ENCODE measurements at regions not wholly inside any gene's neighbourhood (a gene's known extent, or its start where the extent isn't known, plus 50 kb on each side); places are given as distances from the start of the nearest gene placed in this dataset.

DNA sequence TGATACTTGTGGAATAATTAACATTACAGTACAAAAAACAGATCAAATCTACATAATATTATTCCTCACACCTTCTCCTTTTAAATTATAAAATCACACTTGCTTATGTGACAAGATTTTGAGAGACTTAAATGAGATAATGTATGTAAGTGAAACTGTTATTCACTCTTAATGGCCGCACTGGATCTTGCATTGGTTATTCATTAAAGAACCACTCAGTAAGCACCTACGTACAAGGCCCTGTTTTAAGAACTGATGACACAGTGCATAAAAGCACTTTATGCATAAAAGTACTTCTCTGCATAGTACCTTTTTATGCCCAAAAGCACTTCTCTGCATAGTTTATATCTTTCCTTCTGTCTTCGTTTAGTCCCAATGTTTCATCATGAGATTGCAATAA lies 172.1 kb downstream of the GOLGA6L6 start:
- H4K5ac ChIP-seq (ENCODE audit: low read depth, low read length), result no peak overlapping the region
- H4K8ac ChIP-seq (ENCODE audit: low read depth in 2 of 2, low read length in 2 of 2), result no peak overlapping the region
- no peak overlapping the region for H3K27ac ChIP-seq (ENCODE audit: insufficient read depth, low read length)
- H3K4ac ChIP-seq (ENCODE audit: low read depth, low read length), result no peak overlapping the region
- BruUV-seq (replicated peaks), result no TSS peak
- no peaks in the 10 kb centered on the region for H3K27me3 ChIP-seq (ENCODE audit: control insufficient read depth, insufficient read depth, low read length)
- H2BK15ac ChIP-seq (ENCODE audit: low read depth, low read length), result no peak overlapping the region
- no peak overlapping the region for H3K56ac ChIP-seq (ENCODE audit: extremely low read depth, insufficient read depth, low read length)
- H4K91ac ChIP-seq (ENCODE audit: insufficient read depth, low read depth, low read length), result no peak overlapping the region
- DNase-seq (no peak), ATAC-seq (ENCODE audit: low read depth) (no peak)
- no peak overlapping the region for H2BK20ac ChIP-seq (ENCODE audit: low read depth, low read length)
- intact Hi-C loops (cut with micrococcal nuclease) (no loop called here), in situ Hi-C loops (cut with MboI; ENCODE audit: low sequenced_read_pairs) (no loop called here), dilution Hi-C loops (cut with HindIII; ENCODE audit: low sequenced_read_pairs, unreplicated experiment) (no loop called here)
- 32% methylated on average over 2 of the region's 3 CpGs; no CpG with 5 or more reads in 1 of the 2 experiments for WGBS, 2 experiments (ENCODE audit: extremely low coverage in 2 of 2, insufficient read length in 1 of 2)
- no peaks in the 10 kb centered on the region for H3K79me1 ChIP-seq (ENCODE audit: low read depth in 1 of 2, low read length in 2 of 2)
- no peak overlapping the region for H2AFZ ChIP-seq (replicated peaks; ENCODE audit: low read length, poor library complexity)
- no peak overlapping the region for H2BK120ac ChIP-seq (ENCODE audit: low read depth, low read length)
- no peaks in the 10 kb centered on the region for H3K9me1 ChIP-seq (ENCODE audit: insufficient read depth, low read length)
- no peak overlapping the region for H3K14ac ChIP-seq (replicated peaks; ENCODE audit: low read depth, low read length)
- no peak overlapping the region for H2AK5ac ChIP-seq (ENCODE audit: low read depth, low read length)
- TF ChIP-seq MXI1 (IDR thresholded peaks at IDR 0.05; ENCODE audit: borderline replicate concordance, low read depth, low read length) (no peak), POLR2A (IDR thresholded peaks at IDR 0.05; ENCODE audit: low read depth, low read length) (no peak), FOS (IDR thresholded peaks at IDR 0.05; ENCODE audit: low read depth, low read length) (no peak), RAD21 (IDR thresholded peaks at IDR 0.05; ENCODE audit: low read length) (no peak), BHLHE40 (IDR thresholded peaks at IDR 0.05; ENCODE audit: low read depth, low read length) (no peak), RCOR1 (IDR thresholded peaks at IDR 0.05; ENCODE audit: insufficient replicate concordance, low read length) (no peak), RFX5 (IDR thresholded peaks at IDR 0.05; ENCODE audit: low read depth, low read length) (no peak)
- TF ChIP-seq, protein P1, sequence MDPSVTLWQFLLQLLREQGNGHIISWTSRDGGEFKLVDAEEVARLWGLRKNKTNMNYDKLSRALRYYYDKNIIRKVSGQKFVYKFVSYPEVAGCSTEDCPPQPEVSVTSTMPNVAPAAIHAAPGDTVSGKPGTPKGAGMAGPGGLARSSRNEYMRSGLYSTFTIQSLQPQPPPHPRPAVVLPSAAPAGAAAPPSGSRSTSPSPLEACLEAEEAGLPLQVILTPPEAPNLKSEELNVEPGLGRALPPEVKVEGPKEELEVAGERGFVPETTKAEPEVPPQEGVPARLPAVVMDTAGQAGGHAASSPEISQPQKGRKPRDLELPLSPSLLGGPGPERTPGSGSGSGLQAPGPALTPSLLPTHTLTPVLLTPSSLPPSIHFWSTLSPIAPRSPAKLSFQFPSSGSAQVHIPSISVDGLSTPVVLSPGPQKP (IDR thresholded peaks at IDR 0.05; ENCODE audit: borderline replicate concordance, low read depth, low read length), result no peak
- no peak overlapping the region for H2BK5ac ChIP-seq (ENCODE audit: low read depth, low read length, poor library complexity, severe bottlenecking)
- no peak overlapping the region for H3K23ac ChIP-seq (ENCODE audit: low read depth, low read length)
- no peak overlapping the region for H3K18ac ChIP-seq (ENCODE audit: low read depth, low read length)
- no peaks in the 10 kb centered on the region for H3K4me1 ChIP-seq (ENCODE audit: control insufficient read depth, insufficient read depth, low read length)
- H4K20me1 ChIP-seq (ENCODE audit: insufficient read depth, low read length), result no peaks in the 10 kb centered on the region
- ChIA-PET CTCF (no interaction called here), POLR2A (ENCODE audit: unreplicated experiment) (no interaction called here)
- H3K36me3 ChIP-seq (ENCODE audit: control insufficient read depth, insufficient read depth, low read length), result no peaks in the 10 kb centered on the region
- H3K9me3 ChIP-seq (ENCODE audit: control insufficient read depth, insufficient read depth, low read length), result peaks cover 14% of the 10 kb centered on the region
- no peak overlapping the region for H3K9ac ChIP-seq (ENCODE audit: low read depth, low read length)
- no peak overlapping the region for H2AK9ac ChIP-seq (replicated peaks; ENCODE audit: low read depth, low read length, poor library complexity)
- no peak overlapping the region for H3K4me3 ChIP-seq (ENCODE audit: insufficient read depth, low read depth, low read length)
- H3K4me2 ChIP-seq (ENCODE audit: low read depth, low read length), result no peak overlapping the region
